ENCODE measurements at regions not wholly inside any gene's neighbourhood (a gene's known extent, or its start where the extent isn't known, plus 50 kb on each side); places are given as distances from the start of the nearest gene placed in this dataset.

DNA sequence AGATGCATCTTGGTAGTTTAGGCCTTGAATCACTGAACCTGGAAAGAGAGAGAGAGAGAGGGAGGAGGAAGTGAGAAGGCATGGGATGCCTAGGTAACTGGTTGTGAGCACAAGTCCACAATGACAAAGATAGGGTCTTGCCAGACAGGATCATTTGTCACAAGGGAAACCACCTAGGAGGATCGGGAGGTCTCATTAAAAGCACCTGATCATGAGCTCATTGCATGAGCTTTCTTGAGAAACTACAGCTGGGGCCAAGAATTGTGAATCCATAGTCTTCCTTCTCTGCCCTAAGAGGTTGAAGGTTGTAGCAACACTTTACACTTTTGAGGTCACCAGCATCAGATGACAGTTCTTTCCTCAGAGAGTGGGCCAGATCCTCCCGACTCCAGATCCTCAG, 195.7 kb downstream of the CD83 start:
- no peak for DNase-seq (ENCODE audit: low read depth in 1 of 2, low spot score in 1 of 2)
- no peak overlapping the region for H3K4me3 ChIP-seq (replicated peaks; ENCODE audit: insufficient read depth, low read length)
- TF ChIP-seq SPI1 (IDR thresholded peaks at IDR 0.05; ENCODE audit: borderline replicate concordance, low read depth) (no peak), GABPA (IDR thresholded peaks at IDR 0.05; ENCODE audit: low read depth) (no peak), POLR2AphosphoS5 (IDR thresholded peaks at IDR 0.05; ENCODE audit: low read depth) (no peak)
- TF ChIP-seq, protein P1, sequence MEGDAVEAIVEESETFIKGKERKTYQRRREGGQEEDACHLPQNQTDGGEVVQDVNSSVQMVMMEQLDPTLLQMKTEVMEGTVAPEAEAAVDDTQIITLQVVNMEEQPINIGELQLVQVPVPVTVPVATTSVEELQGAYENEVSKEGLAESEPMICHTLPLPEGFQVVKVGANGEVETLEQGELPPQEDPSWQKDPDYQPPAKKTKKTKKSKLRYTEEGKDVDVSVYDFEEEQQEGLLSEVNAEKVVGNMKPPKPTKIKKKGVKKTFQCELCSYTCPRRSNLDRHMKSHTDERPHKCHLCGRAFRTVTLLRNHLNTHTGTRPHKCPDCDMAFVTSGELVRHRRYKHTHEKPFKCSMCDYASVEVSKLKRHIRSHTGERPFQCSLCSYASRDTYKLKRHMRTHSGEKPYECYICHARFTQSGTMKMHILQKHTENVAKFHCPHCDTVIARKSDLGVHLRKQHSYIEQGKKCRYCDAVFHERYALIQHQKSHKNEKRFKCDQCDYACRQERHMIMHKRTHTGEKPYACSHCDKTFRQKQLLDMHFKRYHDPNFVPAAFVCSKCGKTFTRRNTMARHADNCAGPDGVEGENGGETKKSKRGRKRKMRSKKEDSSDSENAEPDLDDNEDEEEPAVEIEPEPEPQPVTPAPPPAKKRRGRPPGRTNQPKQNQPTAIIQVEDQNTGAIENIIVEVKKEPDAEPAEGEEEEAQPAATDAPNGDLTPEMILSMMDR (IDR thresholded peaks at IDR 0.05; ENCODE audit: insufficient read depth, low read length), result no peak
- TF ChIP-seq, protein P2, sequence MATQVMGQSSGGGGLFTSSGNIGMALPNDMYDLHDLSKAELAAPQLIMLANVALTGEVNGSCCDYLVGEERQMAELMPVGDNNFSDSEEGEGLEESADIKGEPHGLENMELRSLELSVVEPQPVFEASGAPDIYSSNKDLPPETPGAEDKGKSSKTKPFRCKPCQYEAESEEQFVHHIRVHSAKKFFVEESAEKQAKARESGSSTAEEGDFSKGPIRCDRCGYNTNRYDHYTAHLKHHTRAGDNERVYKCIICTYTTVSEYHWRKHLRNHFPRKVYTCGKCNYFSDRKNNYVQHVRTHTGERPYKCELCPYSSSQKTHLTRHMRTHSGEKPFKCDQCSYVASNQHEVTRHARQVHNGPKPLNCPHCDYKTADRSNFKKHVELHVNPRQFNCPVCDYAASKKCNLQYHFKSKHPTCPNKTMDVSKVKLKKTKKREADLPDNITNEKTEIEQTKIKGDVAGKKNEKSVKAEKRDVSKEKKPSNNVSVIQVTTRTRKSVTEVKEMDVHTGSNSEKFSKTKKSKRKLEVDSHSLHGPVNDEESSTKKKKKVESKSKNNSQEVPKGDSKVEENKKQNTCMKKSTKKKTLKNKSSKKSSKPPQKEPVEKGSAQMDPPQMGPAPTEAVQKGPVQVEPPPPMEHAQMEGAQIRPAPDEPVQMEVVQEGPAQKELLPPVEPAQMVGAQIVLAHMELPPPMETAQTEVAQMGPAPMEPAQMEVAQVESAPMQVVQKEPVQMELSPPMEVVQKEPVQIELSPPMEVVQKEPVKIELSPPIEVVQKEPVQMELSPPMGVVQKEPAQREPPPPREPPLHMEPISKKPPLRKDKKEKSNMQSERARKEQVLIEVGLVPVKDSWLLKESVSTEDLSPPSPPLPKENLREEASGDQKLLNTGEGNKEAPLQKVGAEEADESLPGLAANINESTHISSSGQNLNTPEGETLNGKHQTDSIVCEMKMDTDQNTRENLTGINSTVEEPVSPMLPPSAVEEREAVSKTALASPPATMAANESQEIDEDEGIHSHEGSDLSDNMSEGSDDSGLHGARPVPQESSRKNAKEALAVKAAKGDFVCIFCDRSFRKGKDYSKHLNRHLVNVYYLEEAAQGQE (IDR thresholded peaks at IDR 0.05; ENCODE audit: insufficient replicate concordance, low read depth), result no peak
- H3K27ac ChIP-seq (replicated peaks), result no peak overlapping the region
- no peaks in the 10 kb centered on the region for H3K27me3 ChIP-seq (ENCODE audit: insufficient read depth, poor library complexity, severe bottlenecking)

DNA sequence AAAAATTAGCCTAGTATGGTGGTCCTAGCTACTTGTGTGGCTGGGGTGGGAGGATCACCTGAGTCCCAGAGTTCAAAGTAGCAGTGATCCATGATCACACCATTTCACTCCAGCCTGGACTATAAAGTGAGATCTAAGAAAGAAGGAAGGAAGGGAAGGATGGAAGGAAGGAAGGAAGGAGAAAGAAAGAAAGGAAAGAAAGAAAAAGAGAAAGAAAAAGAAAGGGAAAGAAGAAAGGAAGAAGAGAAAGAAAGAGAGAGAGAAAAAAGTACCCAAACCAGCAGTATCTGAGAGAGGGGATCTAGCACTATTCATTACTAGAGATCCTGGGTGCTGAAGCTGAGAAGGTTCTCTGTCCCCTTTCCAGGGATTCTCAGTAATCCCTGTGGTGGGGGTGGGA, 197.8 kb downstream of the CD83 start:
- Histone ChIP-seq H3K27me3 (ENCODE audit: insufficient read depth, poor library complexity, severe bottlenecking) (no peaks in the 10 kb centered on the region), H3K4me3 (replicated peaks; ENCODE audit: insufficient read depth, low read length) (no peak overlapping the region), H3K27ac (replicated peaks) (no peak overlapping the region)
- TF ChIP-seq SPI1 (IDR thresholded peaks at IDR 0.05; ENCODE audit: borderline replicate concordance, low read depth) (no peak), POLR2AphosphoS5 (IDR thresholded peaks at IDR 0.05; ENCODE audit: low read depth) (no peak), GABPA (IDR thresholded peaks at IDR 0.05; ENCODE audit: low read depth) (no peak)
- TF ChIP-seq, protein P2 (IDR thresholded peaks at IDR 0.05; ENCODE audit: insufficient replicate concordance, low read depth), result no peak
- TF ChIP-seq, protein P1 (IDR thresholded peaks at IDR 0.05; ENCODE audit: insufficient read depth, low read length), result no peak
- DNase-seq (ENCODE audit: low read depth in 1 of 2, low spot score in 1 of 2), result no peak

DNA sequence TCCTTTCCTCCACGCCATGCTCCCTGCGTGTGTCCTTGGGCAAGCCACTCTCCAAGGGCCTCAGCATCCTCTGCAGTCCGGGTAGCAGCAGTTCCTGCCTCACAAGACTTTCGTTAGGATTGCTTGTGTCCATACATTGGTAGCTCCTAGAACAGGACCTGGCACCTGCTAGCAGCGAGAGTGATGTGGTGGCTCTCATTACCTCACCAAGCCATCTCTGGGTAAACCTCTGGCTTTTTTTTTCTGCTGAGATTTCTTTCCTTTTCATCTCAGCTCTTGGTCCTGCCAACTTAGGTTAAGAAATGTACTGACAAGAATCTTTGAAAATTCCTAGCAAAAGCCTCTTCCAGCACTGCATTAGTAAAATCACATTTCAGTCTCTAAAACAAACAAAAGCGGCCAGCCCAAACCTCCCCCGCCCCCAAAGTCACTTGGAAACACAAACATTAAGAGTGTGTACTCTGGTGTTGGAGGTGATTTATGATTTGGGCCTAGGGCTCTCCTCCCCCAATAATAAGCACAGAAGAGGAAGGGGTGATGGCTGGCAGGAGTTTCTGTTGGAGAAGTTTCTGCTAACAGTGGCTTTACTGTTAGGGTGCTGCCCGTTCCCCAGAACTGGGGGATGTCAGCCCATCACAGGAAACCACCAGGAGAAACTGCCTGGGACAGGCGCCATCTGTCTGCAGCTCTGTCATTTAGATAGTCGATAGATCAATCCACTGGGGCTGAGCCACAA, 199.2 kb downstream of the CD83 start:
- Histone ChIP-seq H3K4me3 (replicated peaks; ENCODE audit: insufficient read depth, low read length) (no peak overlapping the region), H3K27ac (replicated peaks) (no peak overlapping the region), H3K27me3 (ENCODE audit: insufficient read depth, poor library complexity, severe bottlenecking) (no peaks in the 10 kb centered on the region)
- no peak for DNase-seq (ENCODE audit: low read depth in 1 of 2, low spot score in 1 of 2)
- TF ChIP-seq, protein P2 (IDR thresholded peaks at IDR 0.05; ENCODE audit: insufficient replicate concordance, low read depth), result no peak

Data from HL-60 (cell line).